SK-N-SH treated with all-trans-retinoic acid at 6 μM for 48 hours (cell line): ENCODE measurements at regions not wholly inside any gene's neighbourhood (a gene's known extent, or its start where the extent isn't known, plus 50 kb on each side); places are given as distances from the start of the nearest gene placed in this dataset.

ENCODE experiments used
- ATAC-seq: fragments of 200-7000 bp; cut with Tn5 transposase; 3 replicates; pipeline ENCODE4 v1.9.1; 2020; ENCODE audit warnings: mild to moderate bottlenecking, moderate library complexity
- ARNTL ChIP-seq: fragments of 450-650 bp; formaldehyde crosslinking; IDR thresholded peaks from 2 replicates; pipeline ENCODE4 v1.5.0; 2020; ENCODE audit warnings: low read depth, mild to moderate bottlenecking, moderate library complexity, borderline replicate concordance
- BACH2 ChIP-seq: fragments of 250-450 bp; sonication (Bioruptor Pico); IDR thresholded peaks from 2 replicates; pipeline ENCODE4 v1.9.0; 2021; ENCODE audit warnings: mild to moderate bottlenecking, borderline replicate concordance
- CREB5 ChIP-seq: fragments of 250-450 bp; sonication (Bioruptor Pico); IDR thresholded peaks from 2 replicates; pipeline ENCODE4 v1.5.1; 2020; ENCODE audit warnings: low read depth, mild to moderate bottlenecking, moderate library complexity
- CSDC2 ChIP-seq: fragments of 250-450 bp; sonication (Bioruptor Pico); IDR thresholded peaks from 2 replicates; pipeline ENCODE4 v1.5.0; 2020; ENCODE audit warnings: mild to moderate bottlenecking, moderate library complexity
- CSRNP3 ChIP-seq: fragments of 250-450 bp; sonication (Bioruptor Pico); IDR thresholded peaks from 2 replicates; pipeline ENCODE4 v1.5.1; 2021; ENCODE audit warnings: mild to moderate bottlenecking, moderate library complexity
- ESRRG ChIP-seq: fragments of 250-450 bp; sonication (Bioruptor Pico); IDR thresholded peaks from 2 replicates; pipeline ENCODE4 v1.6.1; 2021; ENCODE audit warnings: mild to moderate bottlenecking
- GLIS3 ChIP-seq: fragments of 250-450 bp; sonication (Bioruptor Pico); IDR thresholded peaks from 2 replicates; pipeline ENCODE4 v1.5.0; 2020; ENCODE audit warnings: mild to moderate bottlenecking, moderate library complexity
- OSR1 ChIP-seq: fragments of 250-450 bp; sonication (Bioruptor Pico); IDR thresholded peaks from 2 replicates; pipeline ENCODE4 v1.8.0; 2022; ENCODE audit warnings: moderate library complexity, mild to moderate bottlenecking, inconsistent platforms
- PATZ1 ChIP-seq: fragments of 250-450 bp; sonication (Bioruptor Pico); IDR thresholded peaks from 2 replicates; pipeline ENCODE4 v1.8.0; 2020; ENCODE audit warnings: mild to moderate bottlenecking, moderate library complexity, borderline replicate concordance
- POU6F1 ChIP-seq: fragments of 250-450 bp; sonication (Bioruptor Pico); IDR thresholded peaks from 2 replicates; pipeline ENCODE4 v1.8.0; 2021; ENCODE audit warnings: low read depth, mild to moderate bottlenecking, moderate library complexity, borderline replicate concordance
- RARB ChIP-seq: fragments of 250-450 bp; sonication (Bioruptor Pico); IDR thresholded peaks from 2 replicates; pipeline ENCODE4 v1.8.0; 2021; ENCODE audit warnings: mild to moderate bottlenecking, moderate library complexity
- SNAI2 ChIP-seq: fragments of 250-450 bp; sonication (Bioruptor Pico); IDR thresholded peaks from 2 replicates; pipeline ENCODE4 v1.5.0; 2020; ENCODE audit warnings: mild to moderate bottlenecking, moderate library complexity
- TCF4 ChIP-seq: fragments of 250-450 bp; sonication (Bioruptor Pico); IDR thresholded peaks from 2 replicates; pipeline ENCODE4 v1.8.0; 2021; ENCODE audit warnings: mild to moderate bottlenecking, moderate library complexity, borderline replicate concordance
- TOX ChIP-seq: fragments of 250-450 bp; sonication (Bioruptor Pico); IDR thresholded peaks from 2 replicates; pipeline ENCODE4 v1.8.0; 2021; ENCODE audit warnings: mild to moderate bottlenecking, moderate library complexity, borderline replicate concordance
- TSHZ2 ChIP-seq: fragments of 250-450 bp; sonication (Bioruptor Pico); IDR thresholded peaks from 2 replicates; pipeline ENCODE4 v1.5.0; 2020; ENCODE audit warnings: mild to moderate bottlenecking, moderate library complexity
- ZC3H10 ChIP-seq: fragments of 250-450 bp; sonication (Bioruptor Pico); IDR thresholded peaks from 2 replicates; pipeline ENCODE4 v1.5.1; 2021; ENCODE audit warnings: mild to moderate bottlenecking, moderate library complexity
- ZFP3 ChIP-seq: fragments of 250-450 bp; sonication (Bioruptor Pico); IDR thresholded peaks from 2 replicates; pipeline ENCODE4 v1.5.0; 2020; ENCODE audit warnings: mild to moderate bottlenecking, moderate library complexity
- ZFP30 ChIP-seq: fragments of 450-650 bp; formaldehyde crosslinking; IDR thresholded peaks from 2 replicates; pipeline ENCODE4 v1.5.0; 2022; ENCODE audit warnings: mild to moderate bottlenecking, moderate library complexity
- ZNF565 ChIP-seq: fragments of 450-650 bp; formaldehyde crosslinking; conservative IDR thresholded peaks from 2 replicates; pipeline ENCODE4 v1.5.0; 2020; ENCODE audit warnings: low read depth, mild to moderate bottlenecking, moderate library complexity
- ZNF70 ChIP-seq: fragments of 450-650 bp; formaldehyde crosslinking; IDR thresholded peaks from 2 replicates; pipeline ENCODE4 v1.5.0; 2020; ENCODE audit warnings: mild to moderate bottlenecking, moderate library complexity
- ZNF8 ChIP-seq: fragments of 450-650 bp; formaldehyde crosslinking; IDR thresholded peaks from 2 replicates; pipeline ENCODE4 v1.5.0; 2020; ENCODE audit warnings: mild to moderate bottlenecking, moderate library complexity

- no peak for ATAC-seq
- TF ChIP-seq TCF4 (CRISPR knock-in tag) (no peak), ARNTL (no peak), ZFP3 (CRISPR knock-in tag) (no peak), CSRNP3 (CRISPR knock-in tag) (no peak)
Measured at GRCh38 chr9:96133321-96134021, 168.5 kb downstream of the HSD17B3 start.

GRCh38 chr9:96131825-96132224, 170.2 kb downstream of the HSD17B3 start:
- ATAC-seq: no peak
- TF ChIP-seq OSR1 (no peak), CREB5 (CRISPR knock-in tag) (no peak), BACH2 (CRISPR knock-in tag) (no peak), ZFP3 (CRISPR knock-in tag) (no peak), ZNF565 (CRISPR knock-in tag) (no peak), ZNF8 (CRISPR knock-in tag) (no peak)

- no peak for ATAC-seq
- TF ChIP-seq CSDC2: no peak
- no peak for TF ChIP-seq SNAI2 (CRISPR knock-in tag)
- no peak for TF ChIP-seq ZNF8 (CRISPR knock-in tag)
- TF ChIP-seq OSR1: no peak
- TF ChIP-seq ZNF70 (CRISPR knock-in tag): no peak
- TF ChIP-seq POU6F1: no peak
- no peak for TF ChIP-seq TOX (CRISPR knock-in tag)
- TF ChIP-seq ZNF565 (CRISPR knock-in tag): no peak
- TF ChIP-seq ZC3H10 (CRISPR knock-in tag): no peak
- TF ChIP-seq CSRNP3 (CRISPR knock-in tag): no peak
- TF ChIP-seq TSHZ2 (CRISPR knock-in tag): no peak
- no peak for TF ChIP-seq ZFP30 (CRISPR knock-in tag)
- TF ChIP-seq TCF4 (CRISPR knock-in tag): no peak
- no peak for TF ChIP-seq ARNTL
- TF ChIP-seq BACH2 (CRISPR knock-in tag): no peak
- TF ChIP-seq ESRRG (CRISPR knock-in tag): no peak
- TF ChIP-seq ZFP3 (CRISPR knock-in tag): no peak
- TF ChIP-seq PATZ1: no peak
- TF ChIP-seq RARB (CRISPR knock-in tag): no peak
- TF ChIP-seq GLIS3 (CRISPR knock-in tag): no peak
Measured at GRCh38 chr9:96130970-96131369, 171.0 kb downstream of the HSD17B3 start.
